SK-N-SH (cell line): ENCODE measurements at regions not wholly inside any gene's neighbourhood (a gene's known extent, or its start where the extent isn't known, plus 50 kb on each side); places are given as distances from the start of the nearest gene placed in this dataset.

Experiments
- CTCF ChIP-seq: fragments of 200-600 bp; sonication (generic); IDR thresholded peaks from 2 replicates; pipeline ENCODE4 v1.6.1; 2017; ENCODE audit warnings: antibody characterized with exemption, mild to moderate bottlenecking, moderate library complexity
- EP300 ChIP-seq, 2 experiments: IDR thresholded peaks; 2 replicates each; pipeline versions ENCODE4 v1.4.0 to v1.6.1; 2012; ENCODE audit warnings: borderline replicate concordance in 1 of 2, low read depth in 1 of 2, low read length in 1 of 2
- EZH2phosphoT487 ChIP-seq: fragments of 200-600 bp; sonication (generic); IDR thresholded peaks from 2 replicates; pipeline ENCODE4 v1.6.1; 2017; ENCODE audit warnings: low read depth, mixed run types, mild to moderate bottlenecking, antibody characterized with exemption, moderate library complexity, borderline replicate concordance
- MAX ChIP-seq: IDR thresholded peaks from 2 replicates; pipeline ENCODE4 v1.4.0; 2012; ENCODE audit warnings: low read depth
- NFIC ChIP-seq: IDR thresholded peaks from 2 replicates; pipeline ENCODE4 v1.4.0; 2012; ENCODE audit warnings: borderline replicate concordance
- NRF1 ChIP-seq: IDR thresholded peaks from 2 replicates; pipeline ENCODE4 v1.6.1; 2012; ENCODE audit warnings: low read depth, mild to moderate bottlenecking, low read length
- PBX3 ChIP-seq: IDR thresholded peaks from 2 replicates; pipeline ENCODE4; 2012
- POLR2AphosphoS5 ChIP-seq: IDR thresholded peaks from 2 replicates; pipeline ENCODE4 v1.6.1; 2012; ENCODE audit warnings: low read depth, low read length
- RCOR1 ChIP-seq: fragments of 150-350 bp; IDR thresholded peaks from 2 replicates; pipeline ENCODE4 v1.6.1; 2017; ENCODE audit warnings: antibody characterized with exemption, low read length
- REST ChIP-seq: IDR thresholded peaks from 2 replicates; pipeline ENCODE4 v1.6.1; 2012; ENCODE audit warnings: mild to moderate bottlenecking, low read depth, low read length, moderate library complexity
- TAF1 ChIP-seq: IDR thresholded peaks from 2 replicates; pipeline ENCODE4 v1.6.1; 2012; ENCODE audit warnings: low read depth, mild to moderate bottlenecking, low read length, moderate library complexity, borderline replicate concordance
- YY1 ChIP-seq: IDR thresholded peaks from 2 replicates; pipeline ENCODE4 v1.4.0; 2012; ENCODE audit warnings: low read depth, mild to moderate bottlenecking

- TF ChIP-seq PBX3 (no peak), CTCF (no peak), NRF1 (no peak), MAX (no peak), TAF1 (no peak), REST (no peak), YY1 (no peak), EP300 (IDR thresholded peaks at IDR 0.05; ENCODE audit: borderline replicate concordance in 1 of 2, low read depth in 1 of 2, low read length in 1 of 2) (no peak), NFIC (no peak), POLR2AphosphoS5 (no peak), RCOR1 (no peak), EZH2phosphoT487 (no peak)
Measured at GRCh38 chr14:87205811-87206210, 787.2 kb downstream of the GALC start.
